GM12874 (cell line): ENCODE measurements at regions not wholly inside any gene's neighbourhood (a gene's known extent, or its start where the extent isn't known, plus 50 kb on each side); places are given as distances from the start of the nearest gene placed in this dataset.

Experiments used
- TF ChIP-seq, protein P1 (sequence below): IDR thresholded peaks from 2 replicates; pipeline ENCODE4 v1.5.1; 2011; ENCODE audit warnings: low read depth, mild to moderate bottlenecking, control low read depth, low read length, moderate library complexity; ENCODE audit not compliant: insufficient read depth

DNA sequence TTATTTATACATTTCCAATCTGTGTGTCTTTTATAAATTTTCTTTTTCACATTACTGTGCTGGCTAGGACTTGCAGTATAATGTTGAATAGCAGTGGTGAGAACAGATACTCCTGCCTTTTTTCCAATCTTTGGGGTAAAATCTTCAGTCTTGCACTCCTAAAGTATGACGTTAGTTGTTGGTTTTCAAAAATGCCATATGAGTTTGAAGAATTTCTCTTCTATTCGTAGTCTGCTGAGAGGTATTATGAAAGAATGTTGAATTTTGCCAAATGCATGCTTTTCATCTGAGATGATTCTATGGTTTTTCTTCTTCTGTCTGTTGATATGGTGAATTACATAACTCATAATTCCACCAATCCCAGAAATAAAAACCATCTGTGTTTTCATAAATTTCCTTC is 335.3 kb upstream of the CHST9 start:
- TF ChIP-seq, protein P1, sequence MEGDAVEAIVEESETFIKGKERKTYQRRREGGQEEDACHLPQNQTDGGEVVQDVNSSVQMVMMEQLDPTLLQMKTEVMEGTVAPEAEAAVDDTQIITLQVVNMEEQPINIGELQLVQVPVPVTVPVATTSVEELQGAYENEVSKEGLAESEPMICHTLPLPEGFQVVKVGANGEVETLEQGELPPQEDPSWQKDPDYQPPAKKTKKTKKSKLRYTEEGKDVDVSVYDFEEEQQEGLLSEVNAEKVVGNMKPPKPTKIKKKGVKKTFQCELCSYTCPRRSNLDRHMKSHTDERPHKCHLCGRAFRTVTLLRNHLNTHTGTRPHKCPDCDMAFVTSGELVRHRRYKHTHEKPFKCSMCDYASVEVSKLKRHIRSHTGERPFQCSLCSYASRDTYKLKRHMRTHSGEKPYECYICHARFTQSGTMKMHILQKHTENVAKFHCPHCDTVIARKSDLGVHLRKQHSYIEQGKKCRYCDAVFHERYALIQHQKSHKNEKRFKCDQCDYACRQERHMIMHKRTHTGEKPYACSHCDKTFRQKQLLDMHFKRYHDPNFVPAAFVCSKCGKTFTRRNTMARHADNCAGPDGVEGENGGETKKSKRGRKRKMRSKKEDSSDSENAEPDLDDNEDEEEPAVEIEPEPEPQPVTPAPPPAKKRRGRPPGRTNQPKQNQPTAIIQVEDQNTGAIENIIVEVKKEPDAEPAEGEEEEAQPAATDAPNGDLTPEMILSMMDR: no peak

DNA sequence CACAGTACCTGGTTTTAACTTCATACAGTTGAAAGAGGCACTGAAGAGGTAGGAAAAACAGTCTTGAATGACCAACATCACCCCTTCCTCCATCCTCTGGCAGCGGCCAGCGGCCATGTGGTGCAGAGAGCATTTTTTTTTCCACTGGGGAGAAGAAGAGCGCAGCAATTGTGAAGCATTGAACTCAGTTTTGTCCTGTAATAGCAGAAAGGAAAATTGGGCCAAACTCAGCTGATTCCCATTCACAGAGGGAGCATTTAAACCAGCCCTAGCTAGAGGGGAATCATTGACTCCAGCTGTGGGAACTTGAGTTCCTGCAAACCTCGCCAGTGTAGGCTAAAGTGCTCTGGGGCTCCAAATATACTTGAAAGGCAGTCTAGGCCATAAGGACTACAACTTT is 316.6 kb upstream of the CHST9 start:
- TF ChIP-seq, protein P1: no peak

DNA sequence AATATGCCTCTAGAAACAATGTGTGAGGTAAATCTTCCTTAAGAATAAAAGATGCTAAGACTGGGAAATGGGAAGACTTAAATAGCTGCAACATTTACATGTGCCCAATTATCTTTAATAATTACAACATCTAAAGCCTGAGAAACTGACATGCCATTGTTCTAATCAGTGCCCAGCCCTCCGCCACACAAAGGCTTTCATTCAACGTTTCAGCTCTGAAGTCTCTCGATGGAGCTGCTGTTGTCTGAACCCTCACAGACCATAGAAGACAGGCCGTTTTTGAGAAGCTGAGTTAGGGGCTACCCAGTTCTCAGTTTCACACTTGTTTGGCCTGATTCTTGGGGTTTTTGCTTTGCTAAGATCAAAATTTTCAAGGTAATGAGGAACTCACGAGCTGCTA is 315.4 kb upstream of the CHST9 start:
- TF ChIP-seq, protein P1: no peak

DNA sequence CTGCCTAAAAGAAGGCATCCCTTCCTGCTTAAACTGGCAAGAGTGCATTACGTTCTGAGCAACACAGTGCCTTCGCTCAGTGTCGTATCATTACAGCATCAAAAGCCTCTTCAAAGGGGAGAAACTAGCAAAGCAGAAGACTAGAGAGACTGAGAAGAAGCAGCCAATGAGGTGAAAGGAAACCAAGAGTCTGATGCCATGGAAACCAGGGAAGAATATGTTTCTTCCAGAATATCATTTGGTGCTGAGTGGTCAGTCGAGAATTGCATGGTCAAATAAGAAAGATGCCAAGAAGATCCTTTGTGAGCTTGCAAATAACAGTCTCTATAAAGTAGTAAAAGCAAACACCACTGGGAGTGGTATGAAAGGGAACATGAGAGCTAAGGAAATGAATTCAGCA is 312.1 kb upstream of the CHST9 start:
- TF ChIP-seq, protein P1: no peak

DNA sequence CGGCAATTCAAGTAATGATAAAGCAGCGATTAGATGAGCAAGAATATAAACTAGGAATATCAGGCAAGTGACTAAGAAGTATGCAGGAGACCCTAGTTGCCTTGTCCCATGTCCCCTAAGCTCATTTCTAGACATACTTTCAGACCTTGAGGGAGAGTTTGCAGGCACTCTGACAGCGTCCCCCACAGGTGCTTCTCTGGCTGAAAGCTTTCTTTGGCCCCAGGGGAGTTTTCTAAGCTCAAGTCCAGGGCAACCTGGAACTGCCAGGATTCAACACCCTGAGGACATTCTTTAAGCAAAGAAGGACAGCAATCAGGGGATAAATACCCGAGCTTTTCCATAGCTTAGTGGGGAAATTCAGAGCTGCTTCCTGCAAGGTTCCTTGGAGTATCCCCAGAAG is 308.1 kb upstream of the CHST9 start:
- TF ChIP-seq, protein P1: no peak

DNA sequence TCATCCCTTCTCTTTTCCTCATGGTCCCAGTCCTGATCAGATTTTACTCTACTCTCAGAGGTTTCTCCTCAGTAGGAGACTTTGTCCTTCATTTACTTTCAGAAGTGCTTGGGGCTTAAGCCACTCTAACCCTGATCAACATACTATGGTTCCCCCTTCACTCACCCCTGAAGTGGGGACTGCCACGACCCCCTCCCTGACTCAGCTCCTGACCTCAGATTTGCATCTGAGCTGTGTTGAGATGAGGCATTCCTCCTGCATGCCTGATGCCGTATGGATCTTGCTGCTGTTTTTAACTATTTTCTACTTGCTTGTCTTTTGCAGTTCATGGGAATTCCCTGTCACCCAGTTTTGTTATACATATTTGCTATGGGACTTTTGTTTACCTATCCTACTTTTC is 306.7 kb upstream of the CHST9 start:
- TF ChIP-seq, protein P1: no peak

GRCh38 chr18:27483276-27483675 is 298.2 kb upstream of the CHST9 start:
- TF ChIP-seq, protein P1: no peak

DNA sequence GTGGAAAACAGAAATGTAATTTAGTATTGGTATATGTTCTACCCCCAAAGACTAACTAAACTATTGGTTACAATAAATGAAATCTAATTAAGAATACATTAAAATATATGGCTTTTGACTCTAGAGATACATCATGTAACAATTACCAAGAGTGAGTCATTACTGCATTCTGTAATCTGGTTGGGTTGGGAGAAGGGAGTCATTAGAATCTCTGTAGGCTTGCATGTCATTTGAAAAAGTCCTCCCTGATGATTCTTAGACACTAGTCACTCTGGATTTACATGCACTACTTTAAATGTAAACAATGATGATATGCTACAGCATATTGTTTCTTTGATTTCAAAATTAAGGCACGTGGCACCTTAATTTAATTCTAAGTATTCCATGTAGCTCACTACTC is 293.4 kb upstream of the CHST9 start:
- TF ChIP-seq, protein P1: no peak
